ENCODE measurements at regions not wholly inside any gene's neighbourhood (a gene's known extent, or its start where the extent isn't known, plus 50 kb on each side); places are given as distances from the start of the nearest gene placed in this dataset.

DNA sequence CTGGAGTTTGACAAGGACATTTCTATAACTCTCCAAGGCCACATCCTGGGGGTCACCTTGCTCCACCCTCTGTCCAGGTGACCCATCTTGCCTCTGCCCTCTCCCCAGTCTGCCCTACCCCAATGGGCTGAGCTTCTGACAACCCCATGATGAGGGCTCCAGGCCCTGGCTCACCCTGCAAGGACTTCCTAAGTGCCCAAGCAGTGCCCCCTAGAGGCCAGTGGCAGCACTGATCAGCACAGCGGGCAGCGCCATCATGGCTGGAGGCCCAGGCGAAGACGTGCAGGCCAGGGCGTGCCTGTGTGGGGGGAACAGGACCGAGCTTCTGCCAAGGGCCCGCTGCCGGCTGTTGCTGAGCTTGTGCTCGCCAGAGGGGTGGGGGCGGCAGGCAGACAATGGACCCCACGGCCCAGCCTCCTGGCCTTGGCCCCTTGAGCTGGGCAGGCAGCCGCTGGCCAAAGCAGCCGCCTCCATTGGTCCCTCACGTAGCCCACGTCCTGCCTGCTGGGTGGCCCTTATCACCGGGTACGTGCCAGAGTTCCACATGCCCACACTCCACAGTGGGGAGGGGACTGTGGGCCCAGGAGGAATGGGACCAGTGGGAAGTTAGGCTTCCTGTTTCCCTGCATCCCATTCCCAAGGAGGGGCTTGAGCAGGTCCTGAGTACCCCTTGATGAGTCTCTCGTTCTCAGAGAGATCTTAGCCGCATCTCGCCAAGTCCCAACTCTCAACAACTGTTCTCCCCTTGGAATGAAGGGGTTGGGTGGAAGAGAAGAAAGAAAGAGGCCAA is 64.3 kb downstream of the MRPL14 start (continued):
- TF ChIP-seq, protein P1, sequence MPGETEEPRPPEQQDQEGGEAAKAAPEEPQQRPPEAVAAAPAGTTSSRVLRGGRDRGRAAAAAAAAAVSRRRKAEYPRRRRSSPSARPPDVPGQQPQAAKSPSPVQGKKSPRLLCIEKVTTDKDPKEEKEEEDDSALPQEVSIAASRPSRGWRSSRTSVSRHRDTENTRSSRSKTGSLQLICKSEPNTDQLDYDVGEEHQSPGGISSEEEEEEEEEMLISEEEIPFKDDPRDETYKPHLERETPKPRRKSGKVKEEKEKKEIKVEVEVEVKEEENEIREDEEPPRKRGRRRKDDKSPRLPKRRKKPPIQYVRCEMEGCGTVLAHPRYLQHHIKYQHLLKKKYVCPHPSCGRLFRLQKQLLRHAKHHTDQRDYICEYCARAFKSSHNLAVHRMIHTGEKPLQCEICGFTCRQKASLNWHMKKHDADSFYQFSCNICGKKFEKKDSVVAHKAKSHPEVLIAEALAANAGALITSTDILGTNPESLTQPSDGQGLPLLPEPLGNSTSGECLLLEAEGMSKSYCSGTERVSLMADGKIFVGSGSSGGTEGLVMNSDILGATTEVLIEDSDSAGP (CRISPR knock-in tag; IDR thresholded peaks at IDR 0.05; ENCODE audit: borderline replicate concordance): peak; percentile 53; the same call in 1 of the 2 replicates
- TF ChIP-seq YEATS2 (CRISPR knock-in tag; IDR thresholded peaks at IDR 0.05; ENCODE audit: borderline replicate concordance) (0 out of 2 replicates have a peak, but pooled peaks have one; percentile 49), ZNF335 (CRISPR knock-in tag; IDR thresholded peaks at IDR 0.05) (peak; percentile 30; the same call in 1 of the 2 replicates), POLR2G (IDR thresholded peaks at IDR 0.05; ENCODE audit: low read depth, low read length) (no peak), ZNF225 (CRISPR knock-in tag; IDR thresholded peaks at IDR 0.05) (no peak), HNF4A (CRISPR knock-in tag; IDR thresholded peaks at IDR 0.05) (peak; percentile 7; the same call in 1 of the 2 replicates), ZBTB7B (CRISPR knock-in tag; IDR thresholded peaks at IDR 0.05) (0 out of 2 replicates have a peak, but pooled peaks have one; percentile 26), MATR3 (CRISPR knock-in tag; IDR thresholded peaks at IDR 0.05) (no peak), PREB (CRISPR knock-in tag; IDR thresholded peaks at IDR 0.05) (no peak), MED1 (CRISPR knock-in tag; IDR thresholded peaks at IDR 0.05) (peak; percentile 97), ZBTB39 (CRISPR knock-in tag; IDR thresholded peaks at IDR 0.05) (no peak), ZNF138 (CRISPR knock-in tag; IDR thresholded peaks at IDR 0.05; ENCODE audit: low read depth) (no peak), ZSCAN22 (CRISPR knock-in tag; IDR thresholded peaks at IDR 0.05) (peak; percentile 49; the same call in 1 of the 2 replicates), ZNF205 (CRISPR knock-in tag; IDR thresholded peaks at IDR 0.05) (0 out of 2 replicates have a peak, but pooled peaks have one; percentile 14), ZFYVE20 (CRISPR knock-in tag; IDR thresholded peaks at IDR 0.05; ENCODE audit: borderline replicate concordance, low read depth) (no peak), ZBTB38 (CRISPR knock-in tag; IDR thresholded peaks at IDR 0.05) (peak; percentile 100), ZNF607 (CRISPR knock-in tag; IDR thresholded peaks at IDR 0.05; ENCODE audit: borderline replicate concordance) (peak; percentile 71; the same call in 1 of the 2 replicates), ZNF441 (CRISPR knock-in tag; IDR thresholded peaks at IDR 0.05; ENCODE audit: borderline replicate concordance) (no peak; the same call in 1 of the 2 replicates), ZFP90 (CRISPR knock-in tag; IDR thresholded peaks at IDR 0.05; ENCODE audit: borderline replicate concordance) (0 out of 2 replicates have a peak, but pooled peaks have one; percentile 51)
- TF ChIP-seq, protein P2, sequence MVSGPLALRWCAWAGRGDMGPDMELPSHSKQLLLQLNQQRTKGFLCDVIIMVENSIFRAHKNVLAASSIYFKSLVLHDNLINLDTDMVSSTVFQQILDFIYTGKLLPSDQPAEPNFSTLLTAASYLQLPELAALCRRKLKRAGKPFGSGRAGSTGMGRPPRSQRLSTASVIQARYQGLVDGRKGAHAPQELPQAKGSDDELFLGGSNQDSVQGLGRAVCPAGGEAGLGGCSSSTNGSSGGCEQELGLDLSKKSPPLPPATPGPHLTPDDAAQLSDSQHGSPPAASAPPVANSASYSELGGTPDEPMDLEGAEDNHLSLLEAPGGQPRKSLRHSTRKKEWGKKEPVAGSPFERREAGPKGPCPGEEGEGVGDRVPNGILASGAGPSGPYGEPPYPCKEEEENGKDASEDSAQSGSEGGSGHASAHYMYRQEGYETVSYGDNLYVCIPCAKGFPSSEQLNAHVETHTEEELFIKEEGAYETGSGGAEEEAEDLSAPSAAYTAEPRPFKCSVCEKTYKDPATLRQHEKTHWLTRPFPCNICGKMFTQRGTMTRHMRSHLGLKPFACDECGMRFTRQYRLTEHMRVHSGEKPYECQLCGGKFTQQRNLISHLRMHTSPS (CRISPR knock-in tag; IDR thresholded peaks at IDR 0.05; ENCODE audit: low read depth): peak; percentile 98; the same call in 1 of the 2 replicates
- TF ChIP-seq, protein P3, sequence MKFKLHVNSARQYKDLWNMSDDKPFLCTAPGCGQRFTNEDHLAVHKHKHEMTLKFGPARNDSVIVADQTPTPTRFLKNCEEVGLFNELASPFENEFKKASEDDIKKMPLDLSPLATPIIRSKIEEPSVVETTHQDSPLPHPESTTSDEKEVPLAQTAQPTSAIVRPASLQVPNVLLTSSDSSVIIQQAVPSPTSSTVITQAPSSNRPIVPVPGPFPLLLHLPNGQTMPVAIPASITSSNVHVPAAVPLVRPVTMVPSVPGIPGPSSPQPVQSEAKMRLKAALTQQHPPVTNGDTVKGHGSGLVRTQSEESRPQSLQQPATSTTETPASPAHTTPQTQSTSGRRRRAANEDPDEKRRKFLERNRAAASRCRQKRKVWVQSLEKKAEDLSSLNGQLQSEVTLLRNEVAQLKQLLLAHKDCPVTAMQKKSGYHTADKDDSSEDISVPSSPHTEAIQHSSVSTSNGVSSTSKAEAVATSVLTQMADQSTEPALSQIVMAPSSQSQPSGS (CRISPR knock-in tag; IDR thresholded peaks at IDR 0.05): no peak
